ENCODE measurements at regions not wholly inside any gene's neighbourhood (a gene's known extent, or its start where the extent isn't known, plus 50 kb on each side); places are given as distances from the start of the nearest gene placed in this dataset.

DNA sequence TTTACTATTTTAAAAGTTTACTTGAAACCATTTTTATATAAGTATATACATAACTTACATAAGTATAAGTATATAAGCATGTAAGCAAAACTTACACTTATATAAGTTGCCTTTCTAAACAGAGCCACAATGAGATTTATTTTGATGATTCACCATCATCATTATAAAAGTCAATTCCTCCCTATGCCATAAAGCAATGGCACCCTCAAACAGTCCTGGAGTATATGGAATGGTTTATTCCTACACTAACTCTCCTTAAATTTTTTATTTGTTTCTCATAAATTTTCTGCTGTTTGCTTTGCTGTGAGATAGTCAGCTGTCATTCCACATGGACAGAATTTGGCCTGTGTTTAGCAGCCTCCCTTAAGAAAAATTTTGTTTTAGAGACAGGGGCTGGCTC lies 114.2 kb downstream of the NAB1 start:
- H3K27me3 ChIP-seq, result no peaks in the 10 kb centered on the region
- peaks cover 0 to 11% (median 5%) of the 10 kb centered on the region in 4 donors for H3K4me1 ChIP-seq
- in situ Hi-C loops (cut with MboI; ENCODE audit: low pct_ligation_motif_present in 1 of 4, low pct_unique_long_range_greater_than_20kb in 1 of 4, low sequenced_read_pairs in 3 of 4) (no loop called here), intact Hi-C loops (cut with DNase I; ENCODE audit: low total_unique reads) (no loop called here)
- TF ChIP-seq POLR2A (IDR thresholded peaks at IDR 0.05) (no peak), POLR2AphosphoS5 (IDR thresholded peaks at IDR 0.05) (no peak), EP300 (IDR thresholded peaks at IDR 0.05; ENCODE audit: low read depth) (no peak)
- TF ChIP-seq, protein P1, sequence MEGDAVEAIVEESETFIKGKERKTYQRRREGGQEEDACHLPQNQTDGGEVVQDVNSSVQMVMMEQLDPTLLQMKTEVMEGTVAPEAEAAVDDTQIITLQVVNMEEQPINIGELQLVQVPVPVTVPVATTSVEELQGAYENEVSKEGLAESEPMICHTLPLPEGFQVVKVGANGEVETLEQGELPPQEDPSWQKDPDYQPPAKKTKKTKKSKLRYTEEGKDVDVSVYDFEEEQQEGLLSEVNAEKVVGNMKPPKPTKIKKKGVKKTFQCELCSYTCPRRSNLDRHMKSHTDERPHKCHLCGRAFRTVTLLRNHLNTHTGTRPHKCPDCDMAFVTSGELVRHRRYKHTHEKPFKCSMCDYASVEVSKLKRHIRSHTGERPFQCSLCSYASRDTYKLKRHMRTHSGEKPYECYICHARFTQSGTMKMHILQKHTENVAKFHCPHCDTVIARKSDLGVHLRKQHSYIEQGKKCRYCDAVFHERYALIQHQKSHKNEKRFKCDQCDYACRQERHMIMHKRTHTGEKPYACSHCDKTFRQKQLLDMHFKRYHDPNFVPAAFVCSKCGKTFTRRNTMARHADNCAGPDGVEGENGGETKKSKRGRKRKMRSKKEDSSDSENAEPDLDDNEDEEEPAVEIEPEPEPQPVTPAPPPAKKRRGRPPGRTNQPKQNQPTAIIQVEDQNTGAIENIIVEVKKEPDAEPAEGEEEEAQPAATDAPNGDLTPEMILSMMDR (IDR thresholded peaks at IDR 0.05), result no peak
- no peaks in the 10 kb centered on the region for H3K36me3 ChIP-seq
- H3K9me3 ChIP-seq, result no peaks in the 10 kb centered on the region
- no peak for DNase-seq
- no peak overlapping the region for H3K4me3 ChIP-seq
- no peak overlapping the region for H3K27ac ChIP-seq

DNA sequence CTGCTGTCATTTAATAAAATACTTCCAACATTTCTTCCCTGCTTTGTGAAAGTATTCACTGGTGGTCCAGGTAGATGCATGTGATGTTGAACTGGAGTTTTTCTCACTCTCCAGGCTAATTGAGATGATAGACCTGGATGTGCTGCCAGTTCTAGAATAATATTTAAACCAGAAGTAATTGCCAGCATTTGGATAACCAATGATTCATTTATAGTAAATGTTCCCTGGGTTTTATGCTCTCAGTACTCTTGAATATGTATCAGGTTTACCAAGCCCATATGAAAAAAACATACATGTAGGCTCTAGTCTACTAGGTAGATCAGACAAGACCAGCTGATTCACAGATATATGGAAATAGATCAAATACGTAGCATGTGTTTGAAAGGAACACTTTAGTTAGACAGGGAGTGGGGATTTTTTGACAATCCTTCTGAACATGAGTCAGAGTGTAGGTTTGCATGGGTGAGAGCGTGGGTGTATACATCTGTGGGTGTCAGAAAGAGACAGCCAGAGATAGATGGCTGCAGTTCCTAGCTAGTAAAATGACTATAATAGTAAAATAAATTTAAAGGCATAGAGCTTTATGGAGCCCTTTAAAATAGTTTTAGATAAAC lies 115.1 kb downstream of the NAB1 start:
- no peaks in the 10 kb centered on the region for H3K9me3 ChIP-seq
- no peaks in the 10 kb centered on the region for H3K36me3 ChIP-seq
- no peak overlapping the region for H3K27ac ChIP-seq
- intact Hi-C loops (cut with DNase I; ENCODE audit: low total_unique reads) (no loop called here), in situ Hi-C loops (cut with MboI; ENCODE audit: low pct_ligation_motif_present in 1 of 4, low pct_unique_long_range_greater_than_20kb in 1 of 4, low sequenced_read_pairs in 3 of 4) (no loop called here)
- no peak for DNase-seq
- TF ChIP-seq POLR2AphosphoS5 (IDR thresholded peaks at IDR 0.05) (no peak), EP300 (IDR thresholded peaks at IDR 0.05; ENCODE audit: low read depth) (no peak), POLR2A (IDR thresholded peaks at IDR 0.05) (no peak)
- TF ChIP-seq, protein P1 (IDR thresholded peaks at IDR 0.05), result no peak
- no peaks in the 10 kb centered on the region for H3K27me3 ChIP-seq
- H3K4me3 ChIP-seq, result no peak overlapping the region
- WGBS, 2 donors (ENCODE audit: low coverage in 1 of 2), result 72 to 83% methylated on average over 2 of the region's 2 CpGs
- peaks cover 0 to 11% (median 5%) of the 10 kb centered on the region in 4 donors for H3K4me1 ChIP-seq

DNA sequence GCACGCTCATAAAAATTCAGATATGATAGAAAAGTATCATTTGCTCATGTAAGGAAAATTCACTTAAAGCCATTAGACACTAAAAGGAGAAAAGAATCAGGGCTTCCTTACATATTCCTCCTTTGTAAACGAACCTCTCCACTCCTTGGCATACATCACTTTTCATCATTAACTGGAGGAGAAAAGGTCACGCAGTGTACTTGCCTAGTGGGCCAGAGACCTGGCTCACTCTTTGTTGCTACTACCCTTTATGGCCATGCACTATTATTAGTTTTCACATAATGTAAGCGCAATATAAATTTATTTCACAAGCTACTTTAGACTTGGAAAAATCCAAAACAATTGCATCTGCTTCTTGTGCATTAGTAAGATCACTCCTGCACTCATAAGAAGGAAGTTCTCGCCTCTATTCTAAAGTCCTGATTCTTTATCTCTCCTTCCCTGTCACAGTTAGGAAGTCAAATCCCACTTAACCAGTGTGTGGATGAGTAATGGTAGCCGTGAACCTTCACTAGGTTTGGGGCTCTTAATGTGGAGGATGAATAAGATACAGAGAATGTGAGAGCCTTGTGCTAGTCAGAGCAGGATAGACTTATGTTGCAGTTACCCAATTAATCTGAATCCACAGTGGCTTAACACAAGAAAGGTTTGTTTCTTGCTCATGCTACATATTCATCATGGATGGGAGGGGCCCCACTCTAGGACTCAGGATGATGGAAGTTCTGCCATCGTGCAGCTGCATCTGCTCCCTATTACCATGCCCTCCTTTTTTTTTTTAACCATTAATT lies 115.0 kb upstream of the GLS start:
- no peak overlapping the region for H3K4me3 ChIP-seq
- DNase-seq, result no peak
- WGBS, 2 donors (ENCODE audit: low coverage in 1 of 2), result 76 to 81% methylated on average over 7 of the region's 7 CpGs
- intact Hi-C loops (cut with DNase I; ENCODE audit: low total_unique reads) (no loop called here), in situ Hi-C loops (cut with MboI; ENCODE audit: low pct_ligation_motif_present in 1 of 4, low pct_unique_long_range_greater_than_20kb in 1 of 4, low sequenced_read_pairs in 3 of 4) (no loop called here)
- no peaks in the 10 kb centered on the region for H3K36me3 ChIP-seq
- no peaks in the 10 kb centered on the region for H3K9me3 ChIP-seq
- no peaks in the 10 kb centered on the region for H3K27me3 ChIP-seq
- peaks cover 0 to 11% (median 5%) of the 10 kb centered on the region in 4 donors for H3K4me1 ChIP-seq
- H3K27ac ChIP-seq, result peak overlapping the region in 2 of 4 donors; percentile 1 to 24
- TF ChIP-seq EP300 (IDR thresholded peaks at IDR 0.05; ENCODE audit: low read depth), result no peak

DNA sequence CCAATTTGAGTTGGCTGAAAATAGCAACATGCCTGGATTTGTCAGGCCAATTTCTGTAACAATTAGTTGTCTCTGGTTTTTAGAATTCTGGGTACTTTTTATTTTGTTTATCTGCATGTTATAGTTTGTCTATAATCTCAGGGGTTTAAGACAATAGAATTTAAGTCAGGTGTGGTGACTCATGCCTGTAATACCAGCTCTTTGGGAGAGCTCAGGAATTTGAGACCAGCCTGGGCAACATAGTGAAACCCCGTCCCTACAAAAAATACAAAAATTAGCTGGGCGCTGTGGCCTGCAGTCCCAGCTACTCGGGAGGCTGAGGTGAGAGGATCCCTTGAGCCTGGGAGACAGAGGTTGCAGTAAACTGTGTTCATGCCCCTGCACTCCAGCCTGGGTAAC lies 114.4 kb upstream of the GLS start:
- Histone ChIP-seq H3K27ac (no peak overlapping the region), H3K9me3 (no peaks in the 10 kb centered on the region), H3K4me1 (peaks cover 0 to 11% (median 5%) of the 10 kb centered on the region in 4 donors), H3K27me3 (no peaks in the 10 kb centered on the region), H3K4me3 (no peak overlapping the region), H3K36me3 (no peaks in the 10 kb centered on the region)
- TF ChIP-seq, protein P1 (IDR thresholded peaks at IDR 0.05), result no peak
- TF ChIP-seq EP300 (IDR thresholded peaks at IDR 0.05; ENCODE audit: low read depth) (no peak), POLR2A (IDR thresholded peaks at IDR 0.05) (no peak), POLR2AphosphoS5 (IDR thresholded peaks at IDR 0.05) (no peak)
- DNase-seq, result no peak
- 99% methylated on average over 3 of the region's 3 CpGs; no CpG with 5 or more reads in 1 of the 2 donors for WGBS, 2 donors (ENCODE audit: low coverage in 1 of 2)
- intact Hi-C loops (cut with DNase I; ENCODE audit: low total_unique reads) (no loop called here), in situ Hi-C loops (cut with MboI; ENCODE audit: low pct_ligation_motif_present in 1 of 4, low pct_unique_long_range_greater_than_20kb in 1 of 4, low sequenced_read_pairs in 3 of 4) (no loop called here)

All from transverse colon (tissue), 4 donors.